ENCODE measurements at regions not wholly inside any gene's neighbourhood (a gene's known extent, or its start where the extent isn't known, plus 50 kb on each side); places are given as distances from the start of the nearest gene placed in this dataset.

GRCh38 chr3:62962714-62963113 lies 87.5 kb upstream of the CADPS start:
- DNase-seq = no peak
- H3K4me1 ChIP-seq (ENCODE audit: control insufficient read depth in 2 of 3, insufficient read depth in 2 of 3, low read depth in 1 of 3, low read length in 3 of 3) = no peaks in the 10 kb centered on the region
- intact Hi-C loops (cut with DNase I) = no loop called here
- H3K27ac ChIP-seq (ENCODE audit: low read depth in 2 of 2, low read length in 2 of 2) = no peak overlapping the region
- no peak for FAIRE-seq
- no peaks in the 10 kb centered on the region for H3K27me3 ChIP-seq (ENCODE audit: control insufficient read depth, insufficient read depth, low read length)
- H3K4me3 ChIP-seq (ENCODE audit: low read length in 3 of 3) = no peak overlapping the region
- H3K9me3 ChIP-seq (ENCODE audit: control insufficient read depth in 2 of 3, insufficient read depth in 1 of 3, low read length in 3 of 3) = no peaks in the 10 kb centered on the region
- H3K9ac ChIP-seq (ENCODE audit: low read length in 3 of 3) = no peak overlapping the region
- no peak for TF ChIP-seq CTCF (IDR thresholded peaks at IDR 0.05; ENCODE audit: borderline replicate concordance, extremely low read depth, insufficient read depth)
- H3K36me3 ChIP-seq (ENCODE audit: control insufficient read depth in 2 of 3, insufficient read depth in 3 of 3, low read length in 3 of 3) = no peaks in the 10 kb centered on the region

- no peak overlapping the region for H3K4me3 ChIP-seq (ENCODE audit: low read length in 3 of 3)
- no peak for TF ChIP-seq CTCF (IDR thresholded peaks at IDR 0.05; ENCODE audit: borderline replicate concordance, extremely low read depth, insufficient read depth)
- H3K9ac ChIP-seq (ENCODE audit: low read length in 3 of 3) = no peak overlapping the region
- intact Hi-C loops (cut with DNase I) = no loop called here
- no peaks in the 10 kb centered on the region for H3K4me1 ChIP-seq (ENCODE audit: control insufficient read depth in 2 of 3, insufficient read depth in 2 of 3, low read depth in 1 of 3, low read length in 3 of 3)
- no peak overlapping the region for H3K27ac ChIP-seq (ENCODE audit: low read depth in 2 of 2, low read length in 2 of 2)
- no peaks in the 10 kb centered on the region for H3K27me3 ChIP-seq (ENCODE audit: control insufficient read depth, insufficient read depth, low read length)
- FAIRE-seq (no peak), DNase-seq (peak in 4 of 5 donors; percentile 36 to 79 (median 56))
- no peaks in the 10 kb centered on the region for H3K9me3 ChIP-seq (ENCODE audit: control insufficient read depth in 2 of 3, insufficient read depth in 1 of 3, low read length in 3 of 3)
- H3K36me3 ChIP-seq (ENCODE audit: control insufficient read depth in 2 of 3, insufficient read depth in 3 of 3, low read length in 3 of 3) = no peaks in the 10 kb centered on the region
Observed at GRCh38 chr3:62965311-62965710, 90.1 kb upstream of the CADPS start.

- no peaks in the 10 kb centered on the region for H3K4me1 ChIP-seq (ENCODE audit: control insufficient read depth in 2 of 3, insufficient read depth in 2 of 3, low read depth in 1 of 3, low read length in 3 of 3)
- H3K27ac ChIP-seq (ENCODE audit: low read depth in 2 of 2, low read length in 2 of 2) = no peak overlapping the region
- intact Hi-C loops (cut with DNase I) = no loop called here
- TF ChIP-seq CTCF (IDR thresholded peaks at IDR 0.05; ENCODE audit: borderline replicate concordance, extremely low read depth, insufficient read depth) = no peak
- no peak overlapping the region for H3K4me3 ChIP-seq (ENCODE audit: low read length in 3 of 3)
- FAIRE-seq (no peak), DNase-seq (no peak)
- no peaks in the 10 kb centered on the region for H3K36me3 ChIP-seq (ENCODE audit: control insufficient read depth in 2 of 3, insufficient read depth in 3 of 3, low read length in 3 of 3)
- H3K9ac ChIP-seq (ENCODE audit: low read length in 3 of 3) = no peak overlapping the region
- H3K27me3 ChIP-seq (ENCODE audit: control insufficient read depth, insufficient read depth, low read length) = no peaks in the 10 kb centered on the region
- no peaks in the 10 kb centered on the region for H3K9me3 ChIP-seq (ENCODE audit: control insufficient read depth in 2 of 3, insufficient read depth in 1 of 3, low read length in 3 of 3)
Observed at GRCh38 chr3:62968128-62968527, 92.9 kb upstream of the CADPS start.

- no peak overlapping the region for H3K27ac ChIP-seq (ENCODE audit: low read depth in 2 of 2, low read length in 2 of 2)
- no peaks in the 10 kb centered on the region for H3K4me1 ChIP-seq (ENCODE audit: control insufficient read depth in 2 of 3, insufficient read depth in 2 of 3, low read depth in 1 of 3, low read length in 3 of 3)
- no peaks in the 10 kb centered on the region for H3K36me3 ChIP-seq (ENCODE audit: control insufficient read depth in 2 of 3, insufficient read depth in 3 of 3, low read length in 3 of 3)
- H3K9me3 ChIP-seq (ENCODE audit: control insufficient read depth in 2 of 3, insufficient read depth in 1 of 3, low read length in 3 of 3) = no peaks in the 10 kb centered on the region
- DNase-seq = no peak
- TF ChIP-seq CTCF (IDR thresholded peaks at IDR 0.05; ENCODE audit: borderline replicate concordance, extremely low read depth, insufficient read depth) = no peak
- no peaks in the 10 kb centered on the region for H3K27me3 ChIP-seq (ENCODE audit: control insufficient read depth, insufficient read depth, low read length)
- H3K4me3 ChIP-seq (ENCODE audit: low read length in 3 of 3) = no peak overlapping the region
- intact Hi-C loops (cut with DNase I) = no loop called here
- no peak for FAIRE-seq
- no peak overlapping the region for H3K9ac ChIP-seq (ENCODE audit: low read length in 3 of 3)
Observed at GRCh38 chr3:62970648-62971047, 95.4 kb upstream of the CADPS start.
